ENCODE measurements at regions not wholly inside any gene's neighbourhood (a gene's known extent, or its start where the extent isn't known, plus 50 kb on each side); places are given as distances from the start of the nearest gene placed in this dataset.
"Not testable (repeated sequence)": the region's sequence is repeated elsewhere in the genome, so short reads cannot be mapped to it uniquely, and the experiment has no call there.

GRCh38 chr9:63703670-63704069 lies 1581.3 kb downstream of the FOXD4L5 start:
- not testable (repeated sequence) for TF ChIP-seq CTCF (IDR thresholded peaks at IDR 0.05); EZH2 (IDR thresholded peaks at IDR 0.05; ENCODE audit: borderline replicate concordance, insufficient read depth, low read depth, low read length, poor library complexity, severe bottlenecking)
